H1 (cell line): ENCODE measurements at regions not wholly inside any gene's neighbourhood (a gene's known extent, or its start where the extent isn't known, plus 50 kb on each side); places are given as distances from the start of the nearest gene placed in this dataset.

Experiments
- EGR1 ChIP-seq: IDR thresholded peaks from 2 replicates; pipeline ENCODE4 v1.6.1; 2011; ENCODE audit warnings: low read depth, low read length, borderline replicate concordance
- HDAC2 ChIP-seq, 2 experiments: fragments of 300-600 bp in 1 of 2; sonication (generic) in 1 of 2; IDR thresholded peaks; 2 replicates each; pipeline ENCODE4 v1.6.1; 2011 to 2012; ENCODE audit warnings: low read depth in 2 of 2, low read length in 2 of 2, mild to moderate bottlenecking in 2 of 2, moderate library complexity in 2 of 2, borderline replicate concordance in 1 of 2, inconsistent platforms in 1 of 2
- RAD21 ChIP-seq, 2 experiments: IDR thresholded peaks in 1 of 2; conservative IDR thresholded peaks in 1 of 2; 2 replicates each; pipeline ENCODE4 v1.6.1; 2011; ENCODE audit warnings: low read depth in 2 of 2, low read length in 2 of 2, improper control_type of control experiment in 1 of 2, inconsistent platforms in 1 of 2, mild to moderate bottlenecking in 1 of 2, moderate library complexity in 1 of 2

- no peak for TF ChIP-seq RAD21 (IDR thresholded peaks at IDR 0.05 in 1 of 2, conservative IDR thresholded peaks at IDR 0.05 in 1 of 2; ENCODE audit: low read depth in 2 of 2, low read length in 2 of 2)
- no peak for TF ChIP-seq EGR1
- no peak for TF ChIP-seq HDAC2 (IDR thresholded peaks at IDR 0.05; ENCODE audit: borderline replicate concordance in 1 of 2, low read depth in 2 of 2, low read length in 2 of 2)
- TF ChIP-seq, all 59 proteins: peak for 0
Observed at GRCh38 chr11:26891501-26891900, 102.4 kb upstream of the FIBIN start (continued).
